Activated CD4-positive, alpha-beta T cell treated with anti-CD3 and anti-CD28 coated beads, Interleukin-2, Interleukin-6, amounts not matched to agents 100 ng/mL and 50 ng/mL, durations not matched to agents 16 hours and 8 hours (primary cell): ENCODE measurements at regions not wholly inside any gene's neighbourhood (a gene's known extent, or its start where the extent isn't known, plus 50 kb on each side); places are given as distances from the start of the nearest gene placed in this dataset.
"Not testable (repeated sequence)": the region's sequence is repeated elsewhere in the genome, so short reads cannot be mapped to it uniquely, and the experiment has no call there.

Experiments used
- DNase-seq: peaks from one replicate; pipeline ENCODE4 v3.0.0-alpha.2; 2020

DNA sequence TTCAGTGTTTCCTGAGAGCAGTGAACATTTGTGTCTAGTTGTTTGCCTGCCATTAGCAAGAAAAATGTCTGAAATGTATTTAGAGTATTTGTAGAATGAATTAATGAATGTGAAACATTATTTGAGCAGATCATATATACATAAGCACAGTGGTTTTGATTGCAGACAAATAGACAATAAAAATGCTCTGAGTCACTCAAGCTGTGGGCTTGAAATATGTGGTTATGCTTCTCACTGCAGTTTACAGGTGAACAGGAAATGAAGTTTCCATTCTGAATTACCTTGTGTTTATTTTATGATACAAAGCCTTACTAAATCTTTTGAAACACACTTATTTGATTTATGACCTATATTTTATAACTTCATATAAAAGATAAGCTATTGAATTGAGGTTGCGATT is 827.7 kb downstream of the TMTC2 start:
- DNase-seq, result no peak

DNA sequence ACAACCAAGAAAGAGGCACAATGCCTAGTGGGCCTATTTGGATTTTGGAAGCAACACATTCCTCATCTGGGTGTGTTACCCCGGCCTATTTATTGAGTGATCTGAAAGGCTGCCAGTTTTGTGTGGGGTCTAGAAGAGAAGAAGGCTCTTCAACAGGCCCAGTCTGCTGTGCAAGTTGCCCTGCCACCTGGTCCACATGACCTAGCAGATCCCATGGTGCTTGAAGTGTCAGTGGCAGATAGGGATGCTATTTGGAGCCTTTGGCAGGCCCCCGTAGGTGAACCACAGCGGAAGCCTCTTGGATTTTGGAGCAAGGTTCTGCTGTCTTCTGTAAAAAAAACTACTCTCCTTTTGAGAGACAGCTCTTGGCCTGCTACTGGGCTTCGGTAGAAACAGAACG is 820.1 kb downstream of the TMTC2 start:
- no peak for DNase-seq

DNA sequence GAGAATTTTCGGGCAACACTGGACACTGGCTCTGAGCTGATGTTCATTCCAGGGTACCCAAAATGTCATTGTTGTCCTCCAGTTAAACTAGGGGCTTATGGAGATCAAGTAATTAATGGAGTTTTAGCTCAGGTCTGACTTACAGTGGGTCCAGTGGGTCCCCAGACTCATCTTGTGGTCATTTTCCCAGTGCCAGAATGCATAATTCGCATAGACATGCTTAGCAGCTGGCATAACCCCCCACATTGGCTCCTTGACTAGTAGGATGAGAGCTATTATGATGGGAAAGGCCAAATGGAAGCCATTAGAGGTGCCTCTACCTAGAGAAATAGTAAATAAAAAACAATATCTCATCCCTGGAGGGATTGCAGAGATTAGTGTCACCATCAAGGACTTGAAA is 818.9 kb downstream of the TMTC2 start:
- no peak for DNase-seq

DNA sequence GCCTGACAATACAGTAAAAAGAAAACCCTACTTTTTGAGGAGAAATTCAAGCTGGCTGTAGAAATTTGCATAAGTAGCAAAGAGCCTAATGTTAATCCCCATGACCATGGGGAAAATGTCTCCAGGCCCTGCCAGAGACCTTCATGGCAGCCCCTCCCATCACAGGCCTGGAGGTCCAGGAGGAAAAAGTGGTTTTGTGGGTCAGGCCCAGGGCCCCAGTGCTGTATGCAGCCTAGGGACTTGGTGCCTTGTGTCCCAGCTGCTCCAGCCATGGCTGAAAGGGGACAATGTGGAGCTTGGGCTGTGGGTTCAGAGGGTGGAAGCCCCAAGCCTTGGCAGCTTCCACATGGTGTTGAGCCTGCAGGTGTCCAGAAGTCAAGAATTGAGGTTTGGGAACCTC is 813.2 kb downstream of the TMTC2 start:
- DNase-seq, result not testable (repeated sequence)

DNA sequence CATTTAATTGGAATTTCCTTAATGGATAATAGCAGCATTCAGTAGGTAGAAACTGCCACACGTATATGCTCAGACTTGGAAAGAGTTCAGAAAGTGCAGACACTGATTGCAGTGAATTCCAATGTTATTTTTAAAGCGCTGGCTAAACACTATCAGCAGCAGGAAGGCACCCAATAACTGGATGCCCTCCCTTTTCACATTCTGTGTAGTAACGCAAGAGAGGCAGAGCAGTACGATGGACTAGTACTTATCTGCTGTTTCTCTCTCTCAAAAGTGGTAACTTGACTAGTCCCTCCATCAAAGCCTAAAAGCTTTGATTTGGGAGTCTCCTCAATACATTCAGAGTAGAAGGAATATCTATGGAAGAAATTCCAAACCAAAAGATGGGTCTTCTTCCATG is 791.0 kb downstream of the TMTC2 start:
- DNase-seq, result no peak

DNA sequence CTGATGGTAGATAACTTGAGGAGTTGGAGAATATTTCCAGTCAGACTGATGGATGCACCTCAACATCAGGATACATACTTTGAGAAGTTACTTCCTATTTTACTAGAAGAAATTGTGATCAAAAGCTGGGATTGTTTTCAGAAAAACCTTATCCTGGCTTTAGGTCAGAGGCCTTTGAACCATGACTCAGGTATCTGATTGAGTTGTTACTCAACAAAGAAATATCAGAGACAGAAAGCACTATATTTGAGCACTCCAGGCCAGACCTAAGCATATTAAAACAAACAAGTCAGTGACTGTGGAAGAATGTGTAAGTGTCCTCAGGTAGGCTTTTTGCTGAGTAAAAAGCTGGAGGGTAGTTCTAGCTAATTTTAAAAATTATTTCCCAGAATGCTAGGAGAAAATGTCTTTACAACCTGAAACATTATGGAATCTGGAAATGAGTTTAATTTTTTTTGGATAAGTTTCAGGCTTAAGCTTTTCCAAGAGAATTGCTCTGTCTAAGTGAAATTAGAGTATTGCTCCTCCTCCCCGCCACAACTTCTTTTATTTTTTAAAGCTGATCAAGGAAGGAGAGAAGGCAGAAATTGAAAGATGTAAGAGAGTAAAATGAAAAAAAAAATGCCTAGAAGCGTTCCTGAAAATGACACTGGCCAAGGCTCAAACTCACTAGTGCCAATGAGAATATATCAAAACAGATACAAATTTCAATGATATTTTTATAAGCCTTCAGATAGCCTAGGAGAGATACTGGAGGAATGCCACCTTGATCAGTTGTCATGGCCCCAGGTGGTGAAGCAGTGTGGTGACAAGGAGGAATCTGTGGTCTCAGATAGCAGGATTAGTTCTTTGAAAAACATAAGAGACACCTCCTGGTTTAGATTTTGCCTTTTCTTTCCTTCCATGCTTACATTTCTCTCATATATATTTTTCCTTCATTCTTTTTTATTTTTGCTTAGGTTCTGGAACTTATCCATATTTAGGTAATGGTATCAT is 790.3 kb downstream of the TMTC2 start:
- DNase-seq, result no peak

DNA sequence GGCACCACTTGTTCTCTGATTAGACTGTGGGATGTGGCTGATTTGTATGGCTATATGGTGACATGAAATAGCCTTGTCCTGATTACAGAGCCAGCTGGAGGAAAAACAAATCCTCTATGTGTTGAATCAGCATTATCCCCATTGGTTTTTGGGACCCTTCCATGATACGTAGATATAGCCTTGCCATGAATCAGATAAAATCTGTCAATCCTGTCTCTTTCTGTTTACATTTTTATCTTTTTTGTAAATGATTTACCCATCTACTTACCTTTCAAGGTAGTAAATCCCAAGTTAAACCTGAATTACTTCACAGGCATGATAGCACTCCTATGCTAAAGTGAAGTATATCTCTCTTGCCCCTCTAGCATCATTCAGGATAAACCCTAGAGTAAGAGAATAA is 789.3 kb downstream of the TMTC2 start:
- no peak for DNase-seq

DNA sequence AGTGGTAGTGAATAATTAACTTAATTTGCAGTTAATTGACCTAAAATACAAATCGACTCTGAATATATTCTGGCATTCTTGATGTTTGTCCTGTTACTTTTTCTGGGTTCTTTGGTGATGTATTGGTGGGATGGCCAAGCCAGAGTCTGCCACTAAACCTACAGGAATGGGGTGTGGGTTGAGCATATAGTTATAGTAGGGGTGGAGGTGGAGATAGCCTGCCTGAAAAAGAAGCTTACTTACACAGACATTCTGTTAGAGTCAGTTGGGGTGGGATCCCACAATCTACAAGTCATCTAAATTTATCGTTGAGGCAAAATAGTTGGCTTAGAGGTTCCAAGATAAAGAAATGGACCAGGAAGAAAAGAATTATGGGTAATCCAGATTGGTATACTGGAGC is 787.7 kb downstream of the TMTC2 start:
- DNase-seq, result no peak

DNA sequence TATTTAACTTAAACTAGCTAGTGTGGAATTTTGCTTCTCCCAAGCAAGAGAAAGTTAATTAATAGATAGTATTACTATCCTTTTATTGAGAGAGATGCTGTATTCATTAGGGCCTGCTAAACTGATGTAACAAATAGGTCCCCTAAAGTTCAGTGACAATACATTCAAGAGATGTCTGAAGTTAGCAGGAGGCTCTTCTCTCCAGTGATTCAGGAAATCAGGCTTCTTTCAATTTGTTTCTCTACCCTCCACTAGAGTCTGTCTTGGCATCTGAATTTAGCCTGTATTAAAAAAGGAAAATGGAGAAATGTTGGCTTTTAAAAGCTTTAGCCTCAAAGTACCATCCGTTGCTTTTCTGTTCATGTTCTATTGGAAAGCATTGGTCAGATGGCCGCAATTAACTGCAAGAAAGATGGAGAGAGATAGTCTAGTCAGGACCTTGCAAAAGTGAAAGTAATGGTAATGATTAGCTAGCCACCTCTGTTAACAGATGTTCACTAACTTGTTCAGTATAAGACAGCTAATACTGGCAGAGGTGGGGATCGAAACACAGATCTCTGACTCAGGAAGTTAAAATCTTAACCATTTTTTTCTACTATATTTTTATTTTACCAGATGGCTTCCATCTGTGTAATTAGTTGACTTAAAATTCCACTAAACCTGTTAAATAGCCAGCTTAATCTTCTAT is 786.8 kb downstream of the TMTC2 start:
- no peak for DNase-seq

DNA sequence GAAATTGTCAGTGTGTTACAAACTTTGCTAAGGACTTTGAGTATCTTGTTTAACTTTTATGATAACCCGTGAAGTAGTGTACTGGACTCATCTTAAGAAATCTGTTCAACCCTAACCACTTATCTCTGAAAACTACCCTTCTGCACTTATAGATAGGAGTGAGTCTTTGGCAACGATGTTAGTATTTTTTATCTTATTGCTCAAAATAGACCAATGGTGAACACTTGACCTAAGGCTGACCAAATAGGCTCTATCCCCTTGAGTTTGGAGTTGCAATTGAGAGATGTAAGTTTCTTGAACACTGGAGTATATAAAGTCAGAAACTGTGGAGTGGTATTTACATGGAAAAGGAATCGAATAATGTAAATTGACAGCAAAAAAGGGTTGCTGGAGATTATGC is 786.1 kb downstream of the TMTC2 start:
- no peak for DNase-seq

DNA sequence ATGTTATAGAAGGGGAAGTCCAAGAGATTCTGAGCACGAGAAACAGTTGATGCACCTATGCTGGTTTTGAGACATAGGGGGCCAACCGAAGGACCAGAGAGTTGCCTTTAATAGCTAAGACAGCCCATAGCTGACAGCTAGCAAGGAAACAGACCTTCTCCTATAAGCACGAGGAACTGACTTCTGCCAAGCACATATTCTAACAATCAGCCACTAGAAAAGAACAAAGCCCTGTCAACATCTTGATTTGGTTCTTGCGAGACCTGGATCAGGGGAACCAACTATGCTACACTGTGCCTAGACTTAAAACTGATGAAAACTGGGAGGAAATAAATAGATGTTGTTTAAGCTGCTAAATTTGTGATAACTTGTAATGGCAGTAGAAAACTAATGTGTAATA is 785.6 kb downstream of the TMTC2 start:
- DNase-seq, result no peak

DNA sequence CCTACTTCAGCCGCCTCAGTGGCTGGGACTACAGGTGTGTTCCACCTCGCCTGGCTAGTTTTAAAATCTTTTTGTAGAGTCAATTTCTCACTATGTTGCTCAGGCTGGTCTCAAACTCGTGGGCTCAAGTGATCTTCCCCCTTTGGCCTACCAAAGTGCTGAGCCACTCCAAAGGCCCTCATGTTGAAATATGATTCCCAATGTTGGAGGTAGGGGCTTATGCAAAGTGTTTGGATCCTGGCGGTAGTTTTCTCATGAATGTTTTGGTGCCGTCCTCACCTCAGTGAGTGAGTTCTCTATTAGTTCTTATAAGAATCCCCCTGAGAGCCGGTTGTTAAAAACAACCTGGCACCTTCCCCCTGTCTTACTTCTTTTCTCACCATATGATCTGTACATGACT is 784.6 kb downstream of the TMTC2 start:
- no peak for DNase-seq

DNA sequence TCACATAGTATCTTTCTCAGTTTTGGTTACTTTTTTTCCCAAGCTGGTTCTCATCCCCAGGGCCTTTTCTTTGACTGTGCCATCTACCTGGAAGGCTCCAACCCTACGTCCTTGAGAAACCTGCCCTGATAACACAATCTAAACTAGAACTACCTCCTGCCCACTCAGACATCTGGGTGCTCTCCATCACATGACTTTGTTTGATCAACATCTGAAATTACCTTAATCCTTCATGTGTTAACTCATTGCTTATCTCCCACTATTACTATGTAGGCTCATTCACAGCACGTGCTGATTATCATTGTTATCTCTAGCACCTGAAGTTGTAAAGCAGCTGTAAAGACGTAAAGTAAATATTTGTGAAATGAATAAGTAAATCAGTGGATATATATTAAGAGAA is 784.0 kb downstream of the TMTC2 start:
- no peak for DNase-seq

DNA sequence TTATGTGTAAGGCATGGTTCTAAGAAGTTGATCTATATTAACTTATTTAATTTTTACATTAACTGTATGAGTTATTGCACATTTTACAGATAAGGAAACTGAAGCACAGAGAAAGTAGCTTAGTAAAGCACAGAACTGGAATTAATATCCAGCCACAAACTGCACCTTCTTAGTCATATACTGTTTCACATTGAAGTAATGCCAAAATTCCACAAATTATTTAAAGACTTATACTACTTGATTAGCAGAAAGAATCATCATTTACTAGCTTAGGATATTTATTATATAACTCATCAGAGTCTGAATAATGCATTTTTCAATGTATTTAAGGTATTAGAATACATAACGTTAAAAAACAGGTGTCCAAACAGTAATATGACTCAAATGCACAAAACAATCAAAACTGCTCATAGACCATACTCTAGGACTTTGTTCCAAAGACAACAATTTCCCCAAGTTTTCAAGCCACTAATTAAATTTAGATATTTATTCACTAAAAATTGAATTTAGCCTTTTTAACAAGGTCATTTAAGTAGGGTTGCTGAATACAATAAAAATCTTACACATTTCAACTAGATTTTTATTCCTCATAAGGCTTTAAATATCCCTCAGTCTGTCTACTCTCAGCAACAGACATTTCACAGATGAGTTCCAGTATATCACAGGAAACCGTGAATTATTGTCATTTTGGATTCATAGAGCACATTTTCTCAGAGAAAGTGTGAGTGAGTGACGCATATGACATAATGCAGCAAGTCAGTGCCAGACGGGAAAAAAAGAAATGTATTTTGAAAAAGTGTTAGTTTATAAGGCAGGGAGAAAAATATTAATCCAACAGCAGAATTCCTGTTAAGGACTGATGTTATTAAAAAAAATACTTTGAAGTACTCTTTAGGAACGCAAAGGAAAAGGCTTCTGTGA is 782.5 kb downstream of the TMTC2 start:
- no peak for DNase-seq

DNA sequence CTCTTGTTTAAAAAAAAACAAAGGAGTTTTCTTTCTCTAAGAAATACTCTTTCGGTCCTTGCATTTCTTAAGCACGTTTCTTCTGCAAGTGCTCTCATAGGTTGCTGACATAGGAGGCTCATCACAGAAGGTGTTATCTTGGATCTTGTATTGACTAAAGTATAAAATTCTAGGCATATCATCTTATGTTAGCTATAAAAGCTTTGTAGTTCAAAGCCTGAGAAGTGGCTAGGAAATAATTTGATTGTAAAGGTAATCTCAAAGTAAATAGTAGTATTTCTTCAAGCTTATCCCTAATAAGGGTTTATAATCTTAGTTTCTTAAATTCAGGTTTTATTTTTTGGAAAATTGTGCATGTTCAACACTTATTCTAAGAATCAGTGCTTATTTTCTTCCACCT is 778.9 kb downstream of the TMTC2 start:
- DNase-seq, result no peak

DNA sequence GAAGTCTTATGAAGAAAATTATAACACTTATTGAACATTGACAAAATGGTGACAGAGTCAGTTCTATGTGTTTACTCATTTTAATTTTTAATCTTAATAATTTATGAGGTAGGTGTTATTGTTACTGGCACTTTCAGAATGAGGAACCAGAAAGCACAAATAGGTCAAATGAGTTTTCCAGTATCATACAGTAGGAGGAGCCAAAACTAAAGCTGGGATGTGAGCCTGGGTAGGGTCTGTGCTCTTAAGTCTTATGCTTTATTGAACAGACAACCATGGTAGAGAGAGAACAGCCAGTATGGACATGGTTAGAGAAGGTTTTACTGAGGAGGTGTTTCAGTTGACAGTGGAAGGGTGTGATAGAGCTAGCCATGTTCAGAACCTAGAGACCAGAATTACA is 775.7 kb downstream of the TMTC2 start:
- no peak for DNase-seq

DNA sequence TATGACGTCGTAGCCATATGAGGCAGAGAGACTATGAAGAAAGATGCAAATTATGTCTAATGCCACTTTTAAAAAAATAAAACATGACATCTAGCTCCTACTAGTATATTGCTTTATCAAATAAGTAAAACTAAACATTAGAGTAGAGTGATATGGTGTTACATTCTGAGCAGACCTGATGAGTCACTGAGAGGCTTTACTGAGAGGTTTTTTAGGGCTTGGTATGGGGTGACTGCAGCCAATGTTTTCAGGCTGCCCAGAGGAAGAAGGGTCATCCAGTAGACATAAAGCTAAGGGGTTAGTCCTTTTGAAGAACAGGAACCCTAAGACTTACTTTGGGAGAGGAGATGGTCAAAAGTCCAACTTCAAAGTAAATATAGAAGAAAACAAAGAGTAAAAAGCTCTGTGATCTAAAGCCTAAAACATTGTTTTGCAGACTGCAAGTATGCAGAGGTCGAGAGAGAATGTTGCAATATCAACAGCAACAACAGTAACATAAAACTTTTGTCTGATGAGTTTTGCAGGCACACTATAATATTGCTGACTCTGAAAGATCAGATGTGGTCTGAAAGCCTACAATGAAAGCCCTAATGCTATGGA is 774.7 kb downstream of the TMTC2 start:
- DNase-seq, result no peak

DNA sequence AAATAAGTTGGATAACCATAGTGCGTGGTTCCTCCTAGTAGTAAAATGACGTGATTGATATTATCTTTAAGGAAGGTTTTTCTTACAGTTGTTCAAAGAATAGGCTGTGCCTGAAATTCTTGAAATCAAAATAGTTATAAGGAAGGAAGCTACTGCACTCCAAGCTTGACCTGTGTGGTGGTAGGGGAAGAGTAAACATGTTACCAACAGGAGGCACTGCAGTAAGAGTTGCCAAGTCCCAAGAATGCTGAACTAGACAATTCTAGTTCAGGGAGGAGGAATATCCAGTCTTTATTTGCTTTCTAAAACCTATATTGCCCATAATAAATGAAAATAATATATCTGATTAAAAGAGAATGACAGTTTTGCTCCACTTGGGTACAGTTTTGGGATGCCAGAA is 764.5 kb downstream of the TMTC2 start:
- no peak for DNase-seq

DNA sequence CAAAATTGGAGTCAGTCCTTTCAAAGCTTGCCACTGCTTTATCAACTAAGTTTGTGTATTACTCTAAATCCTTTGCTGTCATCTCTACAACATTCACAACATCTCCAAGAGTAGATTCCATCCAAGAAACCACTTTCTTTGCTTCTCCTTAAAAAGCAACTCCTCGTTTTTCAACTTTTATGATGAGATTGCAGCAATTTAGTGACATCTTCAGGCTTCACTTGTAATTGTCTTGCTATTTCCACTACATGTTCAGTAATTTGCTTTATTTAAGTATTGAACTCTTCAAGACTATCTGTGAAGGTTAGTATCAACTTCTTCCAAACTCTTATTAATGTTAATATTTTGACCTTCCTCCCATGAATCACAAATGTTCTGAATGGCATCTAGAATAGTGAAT is 747.9 kb downstream of the TMTC2 start:
- no peak for DNase-seq

DNA sequence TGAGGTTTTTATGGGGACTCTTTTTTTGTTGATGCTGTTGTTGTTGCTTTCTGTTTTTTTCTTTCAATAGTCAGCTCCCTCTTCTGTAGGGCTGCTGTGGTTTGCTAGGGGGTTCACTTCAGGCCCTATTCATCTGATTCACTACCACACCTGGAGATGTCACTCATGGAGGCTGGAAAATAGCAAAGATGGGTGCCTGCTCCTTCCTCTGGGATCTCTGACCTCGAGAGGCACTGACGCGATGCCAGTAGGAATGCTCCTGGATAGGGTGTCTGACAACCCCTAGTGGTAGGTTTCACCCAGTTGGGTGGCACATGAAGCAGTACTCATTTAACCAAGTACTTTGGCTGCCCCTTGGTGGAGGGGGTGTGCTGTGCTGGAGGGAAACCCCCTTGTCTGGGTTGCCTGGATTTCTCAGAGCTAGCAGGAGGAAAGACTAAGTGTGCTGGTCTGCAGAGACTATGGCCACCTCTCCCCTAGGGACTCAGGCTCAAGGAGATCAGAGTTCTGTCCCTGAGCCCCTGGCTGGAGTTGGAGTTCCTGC is 745.5 kb downstream of the TMTC2 start:
- no peak for DNase-seq

DNA sequence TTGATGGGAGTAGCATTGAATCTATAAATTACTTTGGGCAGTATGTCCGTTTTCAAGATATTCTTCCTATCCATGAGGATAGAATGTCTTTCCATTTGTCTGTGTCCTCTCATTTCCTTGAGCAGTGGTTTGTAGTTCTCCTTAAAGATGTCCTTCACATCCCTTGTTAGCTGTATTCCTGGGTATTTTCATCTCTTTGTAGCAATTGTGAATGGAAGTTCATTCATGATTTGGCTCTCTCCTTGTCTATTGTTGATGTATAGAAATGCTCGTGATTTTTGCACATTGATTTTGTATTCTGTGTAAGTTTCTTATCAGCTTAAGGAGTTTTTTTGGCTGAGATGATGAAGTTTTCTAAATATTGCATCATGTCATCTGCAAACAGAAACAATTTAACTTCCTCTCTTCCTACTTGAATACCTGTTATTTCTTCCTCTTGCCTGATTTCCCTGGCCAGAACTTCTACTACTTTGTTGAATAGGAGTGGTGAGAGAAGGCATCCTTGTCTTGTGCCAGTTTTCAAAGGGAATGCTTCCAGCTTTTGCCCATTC is 741.0 kb downstream of the TMTC2 start:
- DNase-seq, result not testable (repeated sequence)

DNA sequence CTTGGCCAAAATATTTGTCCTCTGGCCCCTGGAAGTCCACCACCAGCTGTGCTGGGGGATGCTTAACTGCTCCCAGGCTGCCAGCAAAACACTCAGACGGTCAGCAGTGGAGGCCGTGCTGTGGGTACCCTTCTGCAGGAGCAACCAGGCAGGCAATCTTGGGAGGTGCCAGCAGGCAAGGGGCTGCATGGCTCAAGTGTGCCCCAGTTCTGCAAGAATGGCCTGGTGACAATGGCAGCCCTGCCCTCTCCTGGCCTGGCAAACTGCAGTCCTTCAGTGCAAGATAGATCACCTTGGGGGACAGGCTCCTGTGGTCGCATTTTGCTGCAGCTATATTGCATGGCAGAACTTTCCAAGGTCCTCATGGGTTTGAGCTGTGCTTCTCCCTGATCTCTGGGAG is 728.3 kb downstream of the TMTC2 start:
- DNase-seq, result no peak
